ENCODE measurements at regions not wholly inside any gene's neighbourhood (a gene's known extent, or its start where the extent isn't known, plus 50 kb on each side); places are given as distances from the start of the nearest gene placed in this dataset.

- no peak for DNase-seq (ENCODE audit: low read depth)
- TF ChIP-seq CTCF (IDR thresholded peaks at IDR 0.05; ENCODE audit: insufficient read depth, low read length): no peak
These were observed 772.9 kb upstream of the TENM3 start for GRCh38 chr4:181470306-181470705.

GRCh38 chr4:181475359-181475758 lies 767.8 kb upstream of the TENM3 start:
- TF ChIP-seq CTCF (IDR thresholded peaks at IDR 0.05; ENCODE audit: insufficient read depth, low read length): no peak
- DNase-seq (ENCODE audit: low read depth): no peak
- no peak overlapping the region for H3K4me3 ChIP-seq (ENCODE audit: low read depth, low read length)

More at GRCh38 chr4:181470306-181470705, 772.9 kb upstream of the TENM3 start:
- no peak overlapping the region for H3K4me3 ChIP-seq (ENCODE audit: low read depth, low read length)

GRCh38 chr4:181475781-181476507 lies 767.3 kb upstream of the TENM3 start:
- H3K4me3 ChIP-seq (ENCODE audit: low read depth, low read length): no peak overlapping the region
- no peak for TF ChIP-seq CTCF (IDR thresholded peaks at IDR 0.05; ENCODE audit: insufficient read depth, low read length)
- no peak for DNase-seq (ENCODE audit: low read depth)

- no peak overlapping the region for H3K4me3 ChIP-seq (ENCODE audit: low read depth, low read length)
- TF ChIP-seq CTCF (IDR thresholded peaks at IDR 0.05; ENCODE audit: insufficient read depth, low read length): no peak
- no peak for DNase-seq (ENCODE audit: low read depth)
These were observed 766.7 kb upstream of the TENM3 start for GRCh38 chr4:181476508-181476890.

- DNase-seq (ENCODE audit: low read depth): no peak
- H3K4me3 ChIP-seq (ENCODE audit: low read depth, low read length): no peak overlapping the region
- no peak for TF ChIP-seq CTCF (IDR thresholded peaks at IDR 0.05; ENCODE audit: insufficient read depth, low read length)
These were observed 765.6 kb upstream of the TENM3 start for GRCh38 chr4:181477591-181477990.

- H3K4me3 ChIP-seq (ENCODE audit: low read depth, low read length): no peak overlapping the region
- DNase-seq (ENCODE audit: low read depth): no peak
- no peak for TF ChIP-seq CTCF (IDR thresholded peaks at IDR 0.05; ENCODE audit: insufficient read depth, low read length)
These were observed 764.5 kb upstream of the TENM3 start for GRCh38 chr4:181478656-181479055.

GRCh38 chr4:181479141-181479540 lies 764.1 kb upstream of the TENM3 start:
- TF ChIP-seq CTCF (IDR thresholded peaks at IDR 0.05; ENCODE audit: insufficient read depth, low read length): no peak

More at GRCh38 chr4:181479141-181479540, 764.1 kb upstream of the TENM3 start:
- H3K4me3 ChIP-seq (ENCODE audit: low read depth, low read length): no peak overlapping the region
- DNase-seq (ENCODE audit: low read depth): no peak
